Pancreas (tissue), 10 donors: ENCODE measurements at regions not wholly inside any gene's neighbourhood (a gene's known extent, or its start where the extent isn't known, plus 50 kb on each side); places are given as distances from the start of the nearest gene placed in this dataset.

Source experiments
- ATAC-seq, 4 donors: fragments of 200-7000 bp; cut with Tn5 transposase; one replicate each; pipeline versions ENCODE4 v1.8.0 to v1.9.1; 2020; ENCODE audit warnings: mild to moderate bottlenecking in 4 of 4, moderate library complexity in 4 of 4
- DNase-seq, 6 donors: peaks; one replicate each; pipeline ENCODE4 v3.0.0-alpha.2; 2020
- FAIRE-seq: peaks from 2 replicates; lab custom pipeline; 2012; peaks lifted over from hg19 to GRCh38; lab: Jason Lieb, UNC
- H3K27ac ChIP-seq, 4 donors: fragments of 200-600 bp; sonication (generic); 1 replicate in 3 of 4; 2 replicates in 1 of 4; pipeline versions ENCODE4 v1.5.0 to v1.8.0; 2020
- H3K27me3 ChIP-seq, 4 donors: fragments of 200-600 bp; one replicate each; pipeline ENCODE4 v1.8.0; 2021
- H3K36me3 ChIP-seq, 3 donors: fragments of 200-600 bp; sonication (generic) in 1 of 3; one replicate each; pipeline versions ENCODE4 v1.5.0 to v1.8.0; 2020 to 2021
- H3K4me1 ChIP-seq, 3 donors: fragments of 200-600 bp; one replicate each; pipeline ENCODE4 v1.8.0; 2021
- H3K4me3 ChIP-seq, 4 donors: fragments of 200-600 bp; sonication (generic) in 2 of 4; one replicate each; pipeline versions ENCODE4 v1.5.0 to v1.8.0; 2020 to 2021
- H3K9me3 ChIP-seq, 4 donors: fragments of 200-600 bp; one replicate each; pipeline ENCODE4 v1.8.0; 2021
- WGBS, 2 donors: extraction: QIAGEN DNeasy Blood & Tissue Kit; methylation state at CpG; one replicate each; pipeline ENCODE4 v1.1.7; 2013; 5-methylcytosine and 5-hydroxymethylcytosine counted together
- intact Hi-C, 3 donors: fragments of 100-400 bp; cut with DNase I; formaldehyde crosslinking; loops; one replicate each; pipeline versions ENCODE4 v1.11.1 to v1.14.2; 2022
- TF ChIP-seq, protein P1 (sequence below), 4 donors: fragments of 200-600 bp; sonication (generic) in 3 of 4; IDR thresholded peaks; one replicate each; pipeline versions ENCODE4 v1.5.0 to v1.8.0; 2021; ENCODE audit warnings: antibody characterized with exemption in 4 of 4
- donor health status: healthy with polysubstance abuse.
- donor health status: DM: no; HTN: no; CAD: no; lungs with moderate emphysema.
- donor health status: DM: no; HTN: no; CAD: no.
- donor health status: control.
- donor health status: control.
- donor health status: Bipolar disorder and iron deficiency.
- donor health status: DM: yes; HTN: yes; CAD: no.
- donor health status: DM: no; HTN: no; CAD: no.
- donor health status: DM: no; HTN: no; CAD: no.
- donor health status: DM: yes; HTN: yes; CAD: no.

DNA sequence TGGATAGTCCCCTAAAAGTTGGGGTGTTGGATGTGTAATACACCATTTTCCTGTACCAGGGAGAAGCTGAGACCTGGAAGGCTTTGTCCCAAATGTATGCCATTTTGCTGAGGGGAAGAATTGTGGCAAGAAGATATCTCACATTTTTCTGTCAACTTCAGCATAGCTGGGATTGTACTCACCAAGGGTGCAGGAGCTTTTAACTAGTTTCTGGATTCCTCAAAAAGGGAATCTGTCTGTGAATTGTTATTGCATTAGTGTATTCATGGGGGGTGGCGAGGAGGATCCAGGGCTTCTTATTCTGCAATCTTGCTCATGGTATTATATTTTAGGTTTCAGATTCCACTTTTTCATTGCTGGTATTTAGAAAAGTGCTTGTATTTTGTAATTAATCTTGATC lies 208.2 kb upstream of the MYOCD start:
- no peak overlapping the region for H3K4me3 ChIP-seq
- no peaks in the 10 kb centered on the region for H3K36me3 ChIP-seq
- WGBS, 2 donors = 67 to 83% methylated on average over 1 of the region's 1 CpG
- intact Hi-C loops = no loop called here
- ATAC-seq (no peak), FAIRE-seq (no peak), DNase-seq (no peak)
- TF ChIP-seq, protein P1, sequence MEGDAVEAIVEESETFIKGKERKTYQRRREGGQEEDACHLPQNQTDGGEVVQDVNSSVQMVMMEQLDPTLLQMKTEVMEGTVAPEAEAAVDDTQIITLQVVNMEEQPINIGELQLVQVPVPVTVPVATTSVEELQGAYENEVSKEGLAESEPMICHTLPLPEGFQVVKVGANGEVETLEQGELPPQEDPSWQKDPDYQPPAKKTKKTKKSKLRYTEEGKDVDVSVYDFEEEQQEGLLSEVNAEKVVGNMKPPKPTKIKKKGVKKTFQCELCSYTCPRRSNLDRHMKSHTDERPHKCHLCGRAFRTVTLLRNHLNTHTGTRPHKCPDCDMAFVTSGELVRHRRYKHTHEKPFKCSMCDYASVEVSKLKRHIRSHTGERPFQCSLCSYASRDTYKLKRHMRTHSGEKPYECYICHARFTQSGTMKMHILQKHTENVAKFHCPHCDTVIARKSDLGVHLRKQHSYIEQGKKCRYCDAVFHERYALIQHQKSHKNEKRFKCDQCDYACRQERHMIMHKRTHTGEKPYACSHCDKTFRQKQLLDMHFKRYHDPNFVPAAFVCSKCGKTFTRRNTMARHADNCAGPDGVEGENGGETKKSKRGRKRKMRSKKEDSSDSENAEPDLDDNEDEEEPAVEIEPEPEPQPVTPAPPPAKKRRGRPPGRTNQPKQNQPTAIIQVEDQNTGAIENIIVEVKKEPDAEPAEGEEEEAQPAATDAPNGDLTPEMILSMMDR (IDR thresholded peaks at IDR 0.05) = no peak
- peaks cover 0 to 6% (median 0%) of the 10 kb centered on the region in 4 donors for H3K27me3 ChIP-seq
- H3K4me1 ChIP-seq = no peaks in the 10 kb centered on the region
- H3K9me3 ChIP-seq = no peaks in the 10 kb centered on the region
- no peak overlapping the region for H3K27ac ChIP-seq

DNA sequence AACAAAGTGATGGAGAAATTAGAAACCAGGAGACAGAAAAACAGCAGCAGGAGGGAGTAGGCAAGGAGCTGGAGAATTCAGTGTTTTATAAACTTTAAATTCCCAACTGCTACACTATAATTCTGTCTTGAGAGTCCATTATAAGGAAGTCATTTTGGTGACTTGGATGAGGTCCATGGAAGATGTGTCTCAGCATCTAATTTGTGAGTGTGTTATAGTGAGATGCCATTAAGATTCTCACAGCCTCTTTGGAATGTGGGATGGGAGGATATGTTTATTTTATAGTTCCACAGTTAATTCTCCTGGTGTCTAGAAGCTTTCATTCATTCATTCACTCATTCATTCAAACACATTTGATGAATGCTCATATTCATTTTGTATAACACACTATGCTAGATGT lies 206.0 kb upstream of the MYOCD start:
- H3K36me3 ChIP-seq = no peaks in the 10 kb centered on the region
- TF ChIP-seq, protein P1 (IDR thresholded peaks at IDR 0.05) = no peak
- H3K27ac ChIP-seq = no peak overlapping the region
- FAIRE-seq (no peak), DNase-seq (no peak), ATAC-seq (no peak)
- H3K4me1 ChIP-seq = no peaks in the 10 kb centered on the region
- intact Hi-C loops = no loop called here
- no peaks in the 10 kb centered on the region for H3K9me3 ChIP-seq
- no peak overlapping the region for H3K4me3 ChIP-seq
- H3K27me3 ChIP-seq = peaks cover 0 to 6% (median 0%) of the 10 kb centered on the region in 4 donors

DNA sequence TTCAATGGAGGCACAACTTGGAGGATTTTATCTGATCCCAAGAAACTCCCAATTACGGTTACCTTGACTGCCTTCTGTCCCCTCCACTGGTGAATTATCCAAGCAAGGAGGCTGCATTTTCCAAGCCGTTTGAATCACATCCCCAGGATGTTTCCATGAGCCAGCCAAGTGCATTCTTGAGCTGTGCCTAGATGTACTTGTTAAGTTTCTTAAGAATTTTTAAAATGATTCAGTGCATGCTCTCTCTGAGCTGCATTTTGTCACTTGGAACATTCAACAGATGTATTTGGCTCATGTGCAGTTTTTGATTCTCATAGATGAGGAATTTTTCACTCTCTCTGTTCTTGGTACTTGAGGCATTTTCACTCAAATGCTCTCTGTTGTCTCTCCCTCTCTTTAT lies 202.6 kb upstream of the MYOCD start:
- intact Hi-C loops = no loop called here
- H3K9me3 ChIP-seq = no peaks in the 10 kb centered on the region
- DNase-seq (no peak), ATAC-seq (no peak), FAIRE-seq (peak; percentile 60)
- H3K4me1 ChIP-seq = no peaks in the 10 kb centered on the region
- H3K4me3 ChIP-seq = no peak overlapping the region
- 44 to 59% methylated on average over 2 of the region's 2 CpGs for WGBS, 2 donors
- H3K27me3 ChIP-seq = peaks cover 0 to 6% (median 0%) of the 10 kb centered on the region in 4 donors
- TF ChIP-seq, protein P1 (IDR thresholded peaks at IDR 0.05) = no peak
- H3K36me3 ChIP-seq = no peaks in the 10 kb centered on the region
- H3K27ac ChIP-seq = no peak overlapping the region

DNA sequence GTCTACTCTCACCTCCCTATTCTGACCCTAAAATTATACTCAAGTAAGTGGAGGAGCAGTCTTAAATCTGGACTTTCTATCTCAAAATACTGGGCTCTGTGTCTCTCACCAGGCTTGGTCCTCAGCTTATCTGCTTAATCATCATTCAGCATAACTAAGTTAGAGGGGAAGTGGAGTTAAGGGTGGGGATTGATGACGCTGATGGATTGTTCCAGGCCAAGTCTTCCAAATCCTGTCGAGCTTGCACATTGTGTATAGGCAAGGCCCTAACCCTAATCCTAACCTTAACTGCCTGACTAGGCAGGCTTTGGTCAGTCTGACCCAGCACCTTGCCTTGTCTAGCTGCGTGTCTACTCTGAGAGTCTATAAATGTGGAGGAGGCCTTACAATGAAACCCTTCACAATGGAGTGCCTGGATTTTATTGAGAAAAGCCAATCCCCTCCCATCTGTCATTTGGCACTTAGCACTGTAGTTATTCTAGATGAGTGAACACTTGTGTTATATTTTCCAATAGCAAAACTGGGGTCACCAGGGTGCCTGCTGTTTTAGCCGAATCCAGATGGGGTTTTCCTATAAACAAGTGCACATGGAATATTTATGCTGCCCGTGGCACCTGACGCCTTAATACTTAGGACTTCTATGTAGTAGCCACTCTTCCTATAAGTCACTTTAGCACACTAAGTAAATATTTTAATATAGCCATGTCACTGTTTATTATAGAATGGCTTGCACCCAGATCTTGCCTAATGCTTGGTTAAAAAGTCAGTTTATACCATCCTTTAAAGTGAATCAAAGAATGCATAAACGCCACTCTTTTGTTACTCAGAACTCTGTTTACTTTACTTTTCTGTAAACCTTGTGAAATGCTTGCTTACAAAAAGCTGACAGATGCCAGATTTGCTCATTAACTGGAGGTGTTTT lies 193.2 kb upstream of the MYOCD start:
- WGBS, 2 donors = 67 to 71% methylated on average over 7 of the region's 7 CpGs
- Histone ChIP-seq H3K27me3 (no peaks in the 10 kb centered on the region), H3K4me1 (no peaks in the 10 kb centered on the region), H3K9me3 (no peaks in the 10 kb centered on the region), H3K27ac (no peak overlapping the region), H3K36me3 (no peaks in the 10 kb centered on the region), H3K4me3 (no peak overlapping the region)
- intact Hi-C loops = no loop called here
- DNase-seq = no peak
- TF ChIP-seq, protein P1 (IDR thresholded peaks at IDR 0.05) = no peak
- no peak for FAIRE-seq
- ATAC-seq = no peak

DNA sequence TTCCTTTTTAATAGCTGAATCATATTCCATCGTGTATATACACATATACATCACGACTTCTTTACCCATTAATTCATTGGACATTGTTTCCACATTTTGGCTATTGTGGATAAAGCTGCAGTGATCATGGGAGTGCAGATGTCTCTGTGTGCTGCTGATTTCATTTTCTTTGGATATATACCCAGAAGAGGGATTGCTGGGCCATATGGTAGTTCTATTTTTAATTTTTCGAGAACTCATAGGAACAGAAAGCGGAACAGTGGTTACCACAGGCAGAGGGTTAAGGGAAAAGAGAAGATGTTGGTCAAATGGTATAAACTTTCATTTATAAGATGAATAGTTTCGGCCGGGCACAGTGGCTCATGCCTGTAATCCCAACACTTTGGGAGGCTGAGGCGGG lies 187.4 kb upstream of the MYOCD start:
- no peaks in the 10 kb centered on the region for H3K36me3 ChIP-seq
- H3K27ac ChIP-seq = no peak overlapping the region
- no peak for ATAC-seq
- H3K4me3 ChIP-seq = no peak overlapping the region
- TF ChIP-seq, protein P1 (IDR thresholded peaks at IDR 0.05) = no peak
- no peak for DNase-seq
- intact Hi-C loops = no loop called here
- no peak for FAIRE-seq
- no peaks in the 10 kb centered on the region for H3K9me3 ChIP-seq
- H3K27me3 ChIP-seq = no peaks in the 10 kb centered on the region
- whole genome bisulfite sequencing, 2 donors = 74 to 89% methylated on average over 7 of the region's 7 CpGs
- no peaks in the 10 kb centered on the region for H3K4me1 ChIP-seq
